ENCODE measurements at regions not wholly inside any gene's neighbourhood (a gene's known extent, or its start where the extent isn't known, plus 50 kb on each side); places are given as distances from the start of the nearest gene placed in this dataset.
"Not testable (repeated sequence)": the region's sequence is repeated elsewhere in the genome, so short reads cannot be mapped to it uniquely, and the experiment has no call there.

- DNase-seq (ENCODE audit: insufficient read length, low spot score) (no peak), FAIRE-seq (no peak)
Measured at GRCh38 chr4:22573198-22573597, 57.3 kb upstream of the ADGRA3 start.

- no peak for DNase-seq (ENCODE audit: insufficient read length, low spot score)
- FAIRE-seq, result no peak
Measured at GRCh38 chr4:22573641-22574040, 57.8 kb upstream of the ADGRA3 start.

- FAIRE-seq (no peak), DNase-seq (ENCODE audit: insufficient read length, low spot score) (no peak)
Measured at GRCh38 chr4:22574424-22574823, 58.6 kb upstream of the ADGRA3 start.

GRCh38 chr4:22574880-22575279, 59.0 kb upstream of the ADGRA3 start:
- FAIRE-seq, result no peak
- DNase-seq (ENCODE audit: insufficient read length, low spot score), result no peak

GRCh38 chr4:22587253-22587652, 71.4 kb upstream of the ADGRA3 start:
- FAIRE-seq, result no peak
- no peak for DNase-seq (ENCODE audit: insufficient read length, low spot score)

- DNase-seq (ENCODE audit: insufficient read length, low spot score), result no peak
- FAIRE-seq, result no peak
Measured at GRCh38 chr4:22593933-22594332, 78.1 kb upstream of the ADGRA3 start.

GRCh38 chr4:22595684-22596083, 79.8 kb upstream of the ADGRA3 start:
- no peak for FAIRE-seq

GRCh38 chr4:22596409-22596808, 80.5 kb upstream of the ADGRA3 start:
- DNase-seq (ENCODE audit: insufficient read length, low spot score) (no peak), FAIRE-seq (no peak)

More at GRCh38 chr4:22595684-22596083, 79.8 kb upstream of the ADGRA3 start:
- no peak for DNase-seq (ENCODE audit: insufficient read length, low spot score)

- DNase-seq (ENCODE audit: insufficient read length, low spot score) (no peak), FAIRE-seq (no peak)
Measured at GRCh38 chr4:22597471-22597870, 81.6 kb upstream of the ADGRA3 start.

GRCh38 chr4:22598113-22599047, 82.5 kb upstream of the ADGRA3 start:
- FAIRE-seq; DNase-seq (ENCODE audit: insufficient read length, low spot score): not testable (repeated sequence)

GRCh38 chr4:22599228-22599928, 83.5 kb upstream of the ADGRA3 start:
- not testable (repeated sequence) for DNase-seq (ENCODE audit: insufficient read length, low spot score); FAIRE-seq

GRCh38 chr4:22599929-22600432, 84.1 kb upstream of the ADGRA3 start:
- not testable (repeated sequence) for DNase-seq (ENCODE audit: insufficient read length, low spot score); FAIRE-seq

GRCh38 chr4:22601638-22602037, 85.8 kb upstream of the ADGRA3 start:
- not testable (repeated sequence) for FAIRE-seq; DNase-seq (ENCODE audit: insufficient read length, low spot score)

- DNase-seq (ENCODE audit: insufficient read length, low spot score), result peak; percentile 50
- FAIRE-seq, result peak; percentile 85
Measured at GRCh38 chr4:22607382-22607781, 85.4 kb upstream of the GBA3 start.

GRCh38 chr4:22609951-22610525, 82.7 kb upstream of the GBA3 start:
- not testable (repeated sequence) for FAIRE-seq; DNase-seq (ENCODE audit: insufficient read length, low spot score)

GRCh38 chr4:22614114-22614513, 78.6 kb upstream of the GBA3 start:
- DNase-seq (ENCODE audit: insufficient read length, low spot score) (no peak), FAIRE-seq (peak; percentile 26)

- DNase-seq (ENCODE audit: insufficient read length, low spot score), result no peak
- no peak for FAIRE-seq
Measured at GRCh38 chr4:22616516-22616915, 76.2 kb upstream of the GBA3 start.

- not testable (repeated sequence) for FAIRE-seq
Measured at GRCh38 chr4:22620144-22620543, 72.6 kb upstream of the GBA3 start.

GRCh38 chr4:22621970-22622369, 70.8 kb upstream of the GBA3 start:
- not testable (repeated sequence) for FAIRE-seq; DNase-seq (ENCODE audit: insufficient read length, low spot score)

More at GRCh38 chr4:22620144-22620543, 72.6 kb upstream of the GBA3 start:
- not testable (repeated sequence) for DNase-seq (ENCODE audit: insufficient read length, low spot score)

- not testable (repeated sequence) for FAIRE-seq; DNase-seq (ENCODE audit: insufficient read length, low spot score)
Measured at GRCh38 chr4:22624002-22624401, 68.7 kb upstream of the GBA3 start.

- no peak for DNase-seq (ENCODE audit: insufficient read length, low spot score)
- no peak for FAIRE-seq
Measured at GRCh38 chr4:22625311-22625710, 67.4 kb upstream of the GBA3 start.

All from HTR-8/SVneo (cell line).